22Rv1 (cell line): ENCODE measurements at regions not wholly inside any gene's neighbourhood (a gene's known extent, or its start where the extent isn't known, plus 50 kb on each side); places are given as distances from the start of the nearest gene placed in this dataset.

Experiments used
- CTCF ChIP-seq: fragments of 450-650 bp; IDR thresholded peaks from 2 replicates; pipeline ENCODE4 v1.5.1; 2017; ENCODE audit warnings: mild to moderate bottlenecking
- ZFX ChIP-seq: fragments of 450-650 bp; IDR thresholded peaks from 2 replicates; pipeline ENCODE4 v1.6.1; 2017; ENCODE audit warnings: antibody characterized with exemption, borderline replicate concordance

- TF ChIP-seq ZFX (no peak), CTCF (no peak)
Measured at GRCh38 chr2:51855683-51856082, 823.8 kb upstream of the NRXN1 start.
